H1 (cell line): ENCODE measurements at regions not wholly inside any gene's neighbourhood (a gene's known extent, or its start where the extent isn't known, plus 50 kb on each side); places are given as distances from the start of the nearest gene placed in this dataset.

Experiments
- CTCF ChIA-PET: fragments of 300-600 bp; sonication (Branson Sonifier 250); formaldehyde crosslinking; loops from one replicate; lab custom pipeline; 2021; ENCODE audit not compliant: partially characterized antibody; lab: Charles Lee
- POLR2A ChIA-PET: fragments of 300-600 bp; sonication (Branson Sonifier 250); formaldehyde crosslinking; loops from one replicate; lab custom pipeline; 2021; ENCODE audit warnings: inconsistent platforms; ENCODE audit not compliant: partially characterized antibody; lab: Charles Lee
- DNase-seq, 2 experiments: peaks; one replicate each; pipeline versions ENCODE4 v3.0.0 to v3.0.0-alpha.2; 2010 to 2022; ENCODE audit warnings: low spot score in 2 of 2, low read depth in 1 of 2, mixed read lengths in 1 of 2
- FAIRE-seq: peaks from 2 replicates; lab custom pipeline; 2011; peaks lifted over from hg19 to GRCh38; lab: Jason Lieb, UNC
- H2AFZ ChIP-seq: 2 replicates; pipeline ENCODE4 v1.8.1; 2012; ENCODE audit warnings: low read length, inconsistent platforms
- H2AK5ac ChIP-seq: 2 replicates; pipeline ENCODE4 v1.6.1; 2013; ENCODE audit warnings: low read depth, low read length
- H2BK120ac ChIP-seq: replicated peaks from 2 replicates; pipeline ENCODE3; 2013; ENCODE audit warnings: low read depth, low read length, inconsistent platforms
- H2BK12ac ChIP-seq: 2 replicates; pipeline ENCODE4 v1.6.1; 2013; ENCODE audit warnings: low read depth, low read length
- H2BK15ac ChIP-seq: 2 replicates; pipeline ENCODE4 v1.6.1; 2013; ENCODE audit warnings: low read length
- H2BK20ac ChIP-seq: 2 replicates; pipeline ENCODE4 v1.6.1; 2013; ENCODE audit warnings: low read length
- H2BK5ac ChIP-seq: 2 replicates; pipeline ENCODE4 v1.6.1; 2013; ENCODE audit warnings: low read depth, low read length
- H3K14ac ChIP-seq: 2 replicates; pipeline ENCODE4 v1.6.1; 2013; ENCODE audit warnings: inconsistent platforms; ENCODE audit not compliant: insufficient read length
- H3K18ac ChIP-seq: 2 replicates; pipeline ENCODE4 v1.6.1; 2013; ENCODE audit warnings: low read length; ENCODE audit errors: extremely low read depth
- H3K23ac ChIP-seq: 2 replicates; pipeline ENCODE4 v1.6.1; 2013; ENCODE audit warnings: inconsistent platforms; ENCODE audit not compliant: insufficient read length
- H3K23me2 ChIP-seq: 2 replicates; pipeline ENCODE4 v1.6.1; 2013; ENCODE audit warnings: low read depth, low read length
- H3K27ac ChIP-seq: 2 replicates; pipeline ENCODE4 v1.6.1; 2011; ENCODE audit warnings: low read depth, low read length, inconsistent platforms
- H3K27me3 ChIP-seq, 4 experiments: replicated peaks in 1 of 4; 1 replicate in 1 of 4; 2 replicates in 3 of 4; pipeline versions ENCODE4 v1.6.1 to v1.8.1; 2011 to 2013; ENCODE audit warnings: low read length in 3 of 4, mild to moderate bottlenecking in 3 of 4, inconsistent platforms in 2 of 4, mixed read lengths in 2 of 4, moderate library complexity in 1 of 4; ENCODE audit not compliant: control insufficient read depth in 3 of 4, insufficient read depth in 3 of 4; ENCODE audit errors: extremely low read depth in 1 of 4
- H3K36me3 ChIP-seq, 4 experiments: 2 replicates each; pipeline versions ENCODE4 v1.6.1 to v1.8.1; 2011 to 2013; ENCODE audit warnings: mild to moderate bottlenecking in 4 of 4, low read length in 3 of 4, moderate library complexity in 2 of 4, control low read depth in 1 of 4, inconsistent platforms in 1 of 4; ENCODE audit not compliant: insufficient read depth in 4 of 4, control insufficient read depth in 2 of 4
- H3K4ac ChIP-seq: replicated peaks from 2 replicates; pipeline ENCODE3; 2013; ENCODE audit warnings: low read length, low read depth, mixed read lengths, inconsistent platforms; ENCODE audit not compliant: insufficient read length
- H3K4me1 ChIP-seq, 4 experiments: replicated peaks in 1 of 4; 1 replicate in 1 of 4; 2 replicates in 3 of 4; pipeline versions ENCODE4 v1.6.1 to v1.8.1; 2011 to 2013; ENCODE audit warnings: low read length in 3 of 4, inconsistent platforms in 2 of 4, mixed read lengths in 1 of 4; ENCODE audit not compliant: insufficient read depth in 4 of 4, control insufficient read depth in 3 of 4
- H3K4me2 ChIP-seq, 2 experiments: 2 replicates each; pipeline versions ENCODE4 v1.6.1 to v1.8.1; 2011 to 2013; ENCODE audit warnings: low read depth in 2 of 2, low read length in 2 of 2, control low read depth in 1 of 2, inconsistent platforms in 1 of 2, mild to moderate bottlenecking in 1 of 2; ENCODE audit not compliant: insufficient read depth in 1 of 2
- H3K4me3 ChIP-seq, 4 experiments: fragments of 200-600, 300-600 bp in 1 of 4; sonication (generic), shearing (Covaris generic), sonication (Bioruptor Twin) in 1 of 4; 2 replicates each; pipeline versions ENCODE4 v1.5.1 to v1.8.1; 2011 to 2016; ENCODE audit warnings: low read length in 4 of 4, low read depth in 3 of 4, control low read depth in 2 of 4, inconsistent platforms in 2 of 4, mild to moderate bottlenecking in 2 of 4, mixed read lengths in 1 of 4, moderate library complexity in 1 of 4; ENCODE audit not compliant: insufficient read depth in 2 of 4; ENCODE audit errors: extremely low read depth in 1 of 4
- H3K56ac ChIP-seq: replicated peaks from 2 replicates; pipeline ENCODE3; 2013; ENCODE audit warnings: low read depth, mild to moderate bottlenecking, mixed read lengths, low read length, inconsistent platforms; ENCODE audit not compliant: insufficient read length
- H3K79me1 ChIP-seq: 2 replicates; pipeline ENCODE4 v1.6.1; 2013; ENCODE audit warnings: low read depth, low read length, control low read depth
- H3K79me2 ChIP-seq, 2 experiments: 2 replicates each; pipeline versions ENCODE4 v1.6.1 to v1.8.1; 2012 to 2013; ENCODE audit warnings: low read length in 2 of 2, mild to moderate bottlenecking in 2 of 2, inconsistent platforms in 1 of 2; ENCODE audit not compliant: insufficient read depth in 2 of 2, control insufficient read depth in 1 of 2
- H3K9ac ChIP-seq, 4 experiments: replicated peaks in 1 of 4; 1 replicate in 1 of 4; 2 replicates in 3 of 4; pipeline versions ENCODE4 v1.6.1 to v1.8.1; 2011 to 2013; ENCODE audit warnings: low read depth in 3 of 4, low read length in 3 of 4, control low read depth in 2 of 4, mild to moderate bottlenecking in 2 of 4, moderate library complexity in 2 of 4, inconsistent platforms in 1 of 4; ENCODE audit errors: extremely low read depth in 1 of 4
- H3K9me3 ChIP-seq, 2 experiments: 2 replicates each; pipeline versions ENCODE4 v1.6.1 to v1.8.1; 2012 to 2013; ENCODE audit warnings: mild to moderate bottlenecking in 2 of 2, moderate library complexity in 2 of 2, control low read depth in 1 of 2, inconsistent platforms in 1 of 2, low read depth in 1 of 2, low read length in 1 of 2, mixed read lengths in 1 of 2; ENCODE audit not compliant: insufficient read depth in 2 of 2
- H4K20me1 ChIP-seq, 2 experiments: replicated peaks in 1 of 2; 2 replicates each; pipeline versions ENCODE3 to v1.8.1; 2011 to 2013; ENCODE audit warnings: inconsistent platforms in 2 of 2, low read length in 2 of 2, mild to moderate bottlenecking in 1 of 2; ENCODE audit not compliant: insufficient read depth in 2 of 2, control insufficient read depth in 1 of 2
- H4K5ac ChIP-seq: 2 replicates; pipeline ENCODE4 v1.6.1; 2013; ENCODE audit warnings: low read length, low read depth, mixed read lengths, inconsistent platforms; ENCODE audit not compliant: insufficient read length
- H4K8ac ChIP-seq: 2 replicates; pipeline ENCODE4 v1.8.0; 2013; ENCODE audit warnings: mild to moderate bottlenecking, moderate library complexity, low read length, inconsistent platforms; ENCODE audit not compliant: insufficient read depth; ENCODE audit errors: extremely low read depth
- H4K91ac ChIP-seq: replicated peaks from 2 replicates; pipeline ENCODE3; 2013; ENCODE audit warnings: low read length, mixed read lengths, inconsistent platforms; ENCODE audit not compliant: insufficient read length
- BACH1 ChIP-seq: IDR thresholded peaks from 2 replicates; pipeline ENCODE4 v1.6.1; 2012; ENCODE audit warnings: low read length, improper control_type of control experiment
- BCL11A ChIP-seq, 2 experiments: IDR thresholded peaks; one replicate each; pipeline ENCODE4 v1.6.1; 2011; ENCODE audit warnings: low read depth in 2 of 2, low read length in 2 of 2, mild to moderate bottlenecking in 2 of 2
- CBX5 ChIP-seq: fragments of 300-800, 300-1000 bp; sonication (generic); IDR thresholded peaks from 2 replicates; pipeline ENCODE4 v1.7.1; 2016; ENCODE audit warnings: antibody characterized with exemption, low read length, low read depth
- CHD2 ChIP-seq: IDR thresholded peaks from 2 replicates; pipeline ENCODE4 v1.6.1; 2012; ENCODE audit warnings: low read length, improper control_type of control experiment
- HDAC2 ChIP-seq, 2 experiments: fragments of 300-600 bp in 1 of 2; sonication (generic) in 1 of 2; IDR thresholded peaks; 2 replicates each; pipeline ENCODE4 v1.6.1; 2011 to 2012; ENCODE audit warnings: low read depth in 2 of 2, low read length in 2 of 2, mild to moderate bottlenecking in 2 of 2, moderate library complexity in 2 of 2, borderline replicate concordance in 1 of 2, inconsistent platforms in 1 of 2
- HDAC6 ChIP-seq: IDR thresholded peaks from one replicate; pipeline ENCODE4 v1.7.1; 2012; ENCODE audit warnings: low read depth, mild to moderate bottlenecking, inconsistent platforms, low read length, moderate library complexity
- KDM1A ChIP-seq: fragments of 200-600, 300-600 bp; sonication (generic); IDR thresholded peaks from 2 replicates; pipeline ENCODE4 v1.7.1; 2016; ENCODE audit warnings: mild to moderate bottlenecking, low read length, borderline replicate concordance
- KDM5A ChIP-seq: fragments of 200-600 bp; IDR thresholded peaks from 2 replicates; pipeline ENCODE4 v1.7.1; 2012; ENCODE audit warnings: mild to moderate bottlenecking, low read length, inconsistent platforms, mixed read lengths
- POLR2AphosphoS5 ChIP-seq: IDR thresholded peaks from 2 replicates; pipeline ENCODE4 v1.6.1; 2011; ENCODE audit warnings: low read depth, low read length
- POU5F1 ChIP-seq: IDR thresholded peaks from 2 replicates; pipeline ENCODE4 v1.6.1; 2011; ENCODE audit warnings: low read depth, mild to moderate bottlenecking, low read length, moderate library complexity
- RAD21 ChIP-seq, 2 experiments: IDR thresholded peaks in 1 of 2; conservative IDR thresholded peaks in 1 of 2; 2 replicates each; pipeline ENCODE4 v1.6.1; 2011; ENCODE audit warnings: low read depth in 2 of 2, low read length in 2 of 2, improper control_type of control experiment in 1 of 2, inconsistent platforms in 1 of 2, mild to moderate bottlenecking in 1 of 2, moderate library complexity in 1 of 2
- RXRA ChIP-seq: IDR thresholded peaks from 2 replicates; pipeline ENCODE4 v1.6.1; 2011; ENCODE audit warnings: low read depth, mild to moderate bottlenecking, low read length, moderate library complexity; ENCODE audit not compliant: insufficient read depth
- SIN3A ChIP-seq, 2 experiments: IDR thresholded peaks in 1 of 2; conservative IDR thresholded peaks in 1 of 2; 2 replicates each; pipeline ENCODE4 v1.6.1; 2011 to 2012; ENCODE audit warnings: low read length in 2 of 2, improper control_type of control experiment in 1 of 2, low read depth in 1 of 2, mild to moderate bottlenecking in 1 of 2
- SIRT6 ChIP-seq: IDR thresholded peaks from one replicate; pipeline ENCODE4 v1.7.1; 2012; ENCODE audit warnings: low read length, inconsistent platforms
- TCF12 ChIP-seq: IDR thresholded peaks from 2 replicates; pipeline ENCODE4 v1.6.1; 2011; ENCODE audit warnings: low read depth, mild to moderate bottlenecking, low read length
- ZNF274 ChIP-seq: IDR thresholded peaks from 2 replicates; pipeline ENCODE4 v1.7.0; 2012; ENCODE audit warnings: low read length, borderline replicate concordance; ENCODE audit errors: extremely low read depth
- WGBS, 2 experiments: shearing (Covaris generic) in 1 of 2; methylation state at CpG; one replicate each; pipeline versions ENCODE4 v1.1.6 to v1.1.7; 2013 to 2015; ENCODE audit warnings: low lambda C conversion rate in 2 of 2, mixed read lengths in 2 of 2, inconsistent platforms in 1 of 2, low coverage in 1 of 2, missing lambda C conversion rate in 1 of 2; ENCODE audit not compliant: insufficient replicate concordance in 2 of 2, insufficient coverage in 1 of 2, insufficient read length in 1 of 2; ENCODE audit errors: extremely low coverage in 1 of 2, missing lambda C conversion rate in 1 of 2; 5-methylcytosine and 5-hydroxymethylcytosine counted together

DNA sequence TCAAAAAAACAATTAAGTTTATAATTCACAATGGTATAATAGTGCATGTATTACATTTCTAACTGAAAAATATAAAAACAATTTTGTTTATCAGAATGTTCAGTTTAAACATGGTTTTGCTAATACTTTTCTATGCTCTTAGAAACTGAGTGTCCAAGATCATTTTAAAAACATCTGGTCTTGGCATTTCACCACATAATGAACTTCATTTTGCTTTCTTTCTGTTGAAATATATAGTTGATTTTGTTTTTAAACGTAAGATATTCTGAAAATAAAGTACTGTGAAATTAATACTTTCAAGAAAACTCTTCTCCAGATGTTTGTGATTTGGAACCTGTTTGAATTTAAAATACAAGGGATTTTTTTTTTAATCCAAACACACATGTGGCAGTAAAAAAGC, 264.4 kb downstream of the COL12A1 start:
- no peak overlapping the region for H4K8ac ChIP-seq
- no peak overlapping the region for H2BK20ac ChIP-seq
- no peaks in the 10 kb centered on the region for H3K9me3 ChIP-seq
- no peak overlapping the region for H3K18ac ChIP-seq
- H4K91ac ChIP-seq, result no peak overlapping the region
- no peak overlapping the region for H2BK12ac ChIP-seq
- no peaks in the 10 kb centered on the region for H3K23me2 ChIP-seq
- H4K5ac ChIP-seq, result no peak overlapping the region
- no peaks in the 10 kb centered on the region for H3K79me1 ChIP-seq
- H2AK5ac ChIP-seq, result no peak overlapping the region
- H3K14ac ChIP-seq, result no peak overlapping the region
- DNase-seq (no peak), FAIRE-seq (no peak)
- no peak overlapping the region for H2AFZ ChIP-seq
- no peak overlapping the region for H2BK15ac ChIP-seq
- no peak overlapping the region for H2BK5ac ChIP-seq
- H3K56ac ChIP-seq, result no peak overlapping the region
- no peaks in the 10 kb centered on the region for H3K4me1 ChIP-seq
- no peak overlapping the region for H3K9ac ChIP-seq
- no peak overlapping the region for H3K27ac ChIP-seq
- H3K23ac ChIP-seq, result no peak overlapping the region
- H4K20me1 ChIP-seq, result no peaks in the 10 kb centered on the region
- H2BK120ac ChIP-seq, result no peak overlapping the region
- H3K79me2 ChIP-seq, result no peaks in the 10 kb centered on the region
- ChIA-PET POLR2A (no interaction called here), CTCF (no interaction called here)
- H3K4ac ChIP-seq, result no peak overlapping the region
- H3K36me3 ChIP-seq, result no peaks in the 10 kb centered on the region
- WGBS, 2 experiments, result 90% methylated on average over 1 of the region's 1 CpG; no CpG with 5 or more reads in 1 of the 2 experiments
- no peak overlapping the region for H3K4me3 ChIP-seq
- no peak overlapping the region for H3K4me2 ChIP-seq
- no peaks in the 10 kb centered on the region for H3K27me3 ChIP-seq
- no peak for TF ChIP-seq POLR2AphosphoS5
- no peak for TF ChIP-seq SIN3A (conservative IDR thresholded peaks at IDR 0.05 in 1 of 2, IDR thresholded peaks at IDR 0.05 in 1 of 2; ENCODE audit: low read depth in 1 of 2, low read length in 2 of 2)
- no peak for TF ChIP-seq RAD21 (IDR thresholded peaks at IDR 0.05 in 1 of 2, conservative IDR thresholded peaks at IDR 0.05 in 1 of 2; ENCODE audit: low read depth in 2 of 2, low read length in 2 of 2)
- TF ChIP-seq BACH1, result no peak
- no peak for TF ChIP-seq ZNF274
- TF ChIP-seq HDAC2 (IDR thresholded peaks at IDR 0.05; ENCODE audit: borderline replicate concordance in 1 of 2, low read depth in 2 of 2, low read length in 2 of 2), result no peak
- no peak for TF ChIP-seq TCF12
- no peak for TF ChIP-seq KDM1A
- no peak for TF ChIP-seq RXRA
- no peak for TF ChIP-seq POU5F1
- TF ChIP-seq KDM5A, result no peak
- no peak for TF ChIP-seq HDAC6
- no peak for TF ChIP-seq CBX5
- TF ChIP-seq SIRT6, result no peak
- TF ChIP-seq BCL11A (IDR thresholded peaks at IDR 0.05; ENCODE audit: low read depth in 2 of 2, low read length in 2 of 2), result no peak
- TF ChIP-seq CHD2, result no peak
